PC-9 (cell line): ENCODE measurements at regions not wholly inside any gene's neighbourhood (a gene's known extent, or its start where the extent isn't known, plus 50 kb on each side); places are given as distances from the start of the nearest gene placed in this dataset.

Experiments used
- BruUV-seq: library from RNA; stranded (reverse); fragments of 400-500 nt; replicated peaks from 2 replicates; lab custom pipeline; 2021; lab: Mats Ljungman, UMichigan
- CTCF ChIA-PET: fragments of 300-600 bp; sonication (Branson Sonifier 250); formaldehyde crosslinking; loops from one replicate; lab custom pipeline; 2022; ENCODE audit warnings: antibody characterized with exemption; lab: Charles Lee
- POLR2A ChIA-PET: fragments of 300-600 bp; sonication (Branson Sonifier 250); formaldehyde crosslinking; loops from one replicate; lab custom pipeline; 2022; ENCODE audit warnings: antibody characterized with exemption; ENCODE audit not compliant: unreplicated experiment; lab: Charles Lee
- DNase-seq, 2 experiments: peaks; one replicate each; pipeline versions ENCODE4 v3.0.0 to v3.0.0-alpha.2; 2015 to 2022; ENCODE audit warnings: mixed read lengths in 1 of 2
- H2AFZ ChIP-seq: fragments of 200-600 bp; sonication (generic); 2 replicates; pipeline ENCODE4 v1.8.1; 2017; ENCODE audit warnings: antibody characterized with exemption
- H3F3A ChIP-seq: fragments of 200-600 bp; sonication (generic); 2 replicates; pipeline ENCODE4 v1.8.1; 2017; ENCODE audit warnings: antibody characterized with exemption, mild to moderate bottlenecking, low read depth; ENCODE audit not compliant: insufficient read depth
- H3K27ac ChIP-seq: fragments of 200-600 bp; sonication (generic); 2 replicates; pipeline ENCODE4 v1.6.1; 2016; ENCODE audit warnings: mixed run types
- H3K27me3 ChIP-seq: fragments of 200-600 bp; sonication (generic); 2 replicates; pipeline ENCODE4 v1.6.1; 2016; ENCODE audit warnings: low read depth, mixed run types; ENCODE audit not compliant: insufficient read depth
- H3K36me3 ChIP-seq: fragments of 200-600 bp; sonication (generic); 2 replicates; pipeline ENCODE4 v1.6.1; 2016; ENCODE audit warnings: low read depth, mixed run types
- H3K4me1 ChIP-seq: fragments of 200-600 bp; sonication (generic); replicated peaks from 2 replicates; pipeline ENCODE4 v1.6.1; 2016; ENCODE audit warnings: mixed run types; ENCODE audit not compliant: insufficient read depth
- H3K4me2 ChIP-seq: fragments of 200-600 bp; sonication (generic); 2 replicates; pipeline ENCODE4 v1.6.1; 2017; ENCODE audit warnings: mixed run types
- H3K4me3 ChIP-seq: fragments of 200-600 bp; sonication (generic); 2 replicates; pipeline ENCODE4 v1.6.1; 2016; ENCODE audit warnings: mixed run types
- H3K79me2 ChIP-seq: fragments of 200-600 bp; sonication (generic); 2 replicates; pipeline ENCODE4 v1.6.1; 2017; ENCODE audit warnings: low read depth, mixed run types
- H3K9me2 ChIP-seq: fragments of 200-600 bp; sonication (generic); 2 replicates; pipeline ENCODE4 v1.8.1; 2017; ENCODE audit warnings: mild to moderate bottlenecking; ENCODE audit not compliant: insufficient read depth
- H3K9me3 ChIP-seq: fragments of 200-600 bp; sonication (generic); 2 replicates; pipeline ENCODE4 v1.8.1; 2016; ENCODE audit warnings: low read depth; ENCODE audit not compliant: insufficient read depth
- H4K20me1 ChIP-seq: fragments of 200-600 bp; sonication (generic); 2 replicates; pipeline ENCODE4 v1.8.1; 2017; ENCODE audit not compliant: insufficient read depth
- EZH2 ChIP-seq: fragments of 200-600 bp; sonication (generic); IDR thresholded peaks from 2 replicates; pipeline ENCODE4 v1.8.0; 2017; ENCODE audit warnings: antibody characterized with exemption, low read depth
- intact Hi-C: fragments of 100-400 bp; cut with micrococcal nuclease; formaldehyde crosslinking; loops from one replicate; pipeline ENCODE4 v1.10.0; 2022; ENCODE audit not compliant: unreplicated experiment
- TF ChIP-seq, protein P1 (sequence below): fragments of 200-600 bp; sonication (generic); conservative IDR thresholded peaks from 2 replicates; pipeline ENCODE4 v1.6.1; 2017; ENCODE audit warnings: mixed run types, antibody characterized with exemption, mild to moderate bottlenecking, moderate library complexity

DNA sequence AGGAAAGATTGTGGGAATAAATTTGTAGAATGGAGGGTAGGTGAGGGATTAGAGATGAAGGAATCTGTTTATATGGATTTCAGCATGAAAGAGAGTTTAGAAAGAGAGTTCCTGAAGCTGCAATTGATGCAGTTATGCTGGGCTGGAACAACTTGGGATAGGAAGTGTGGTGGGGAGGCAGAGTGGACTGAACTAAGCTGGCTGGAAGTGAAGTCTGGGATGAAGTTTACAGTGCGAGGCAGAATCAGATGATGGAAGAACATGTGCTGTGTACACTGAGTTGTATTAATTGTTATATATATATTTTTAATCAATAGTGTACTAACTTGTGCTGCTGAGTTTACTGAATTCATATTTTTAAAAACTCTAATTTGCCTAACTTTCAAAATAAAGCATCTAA is 461.9 kb downstream of the SPRY1 start:
- Histone ChIP-seq H3K4me1 (no peaks in the 10 kb centered on the region), H3K27me3 (no peaks in the 10 kb centered on the region), H3K79me2 (no peaks in the 10 kb centered on the region), H3K4me2 (no peak overlapping the region), H3F3A (no peaks in the 10 kb centered on the region), H4K20me1 (no peaks in the 10 kb centered on the region), H2AFZ (no peak overlapping the region), H3K9me3 (no peaks in the 10 kb centered on the region; the same call in 1 of the 2 replicates), H3K4me3 (no peak overlapping the region), H3K27ac (no peak overlapping the region), H3K36me3 (no peaks in the 10 kb centered on the region), H3K9me2 (no peaks in the 10 kb centered on the region)
- no peak for DNase-seq
- BruUV-seq = no TSS peak
- ChIA-PET CTCF (no interaction called here), POLR2A (interaction anchor here (0.6 kb wide), 1 partner anchor 47 kb away, joined by 5 read pairs; no protein-coding TSS in a partner anchor)
- TF ChIP-seq, protein P1, sequence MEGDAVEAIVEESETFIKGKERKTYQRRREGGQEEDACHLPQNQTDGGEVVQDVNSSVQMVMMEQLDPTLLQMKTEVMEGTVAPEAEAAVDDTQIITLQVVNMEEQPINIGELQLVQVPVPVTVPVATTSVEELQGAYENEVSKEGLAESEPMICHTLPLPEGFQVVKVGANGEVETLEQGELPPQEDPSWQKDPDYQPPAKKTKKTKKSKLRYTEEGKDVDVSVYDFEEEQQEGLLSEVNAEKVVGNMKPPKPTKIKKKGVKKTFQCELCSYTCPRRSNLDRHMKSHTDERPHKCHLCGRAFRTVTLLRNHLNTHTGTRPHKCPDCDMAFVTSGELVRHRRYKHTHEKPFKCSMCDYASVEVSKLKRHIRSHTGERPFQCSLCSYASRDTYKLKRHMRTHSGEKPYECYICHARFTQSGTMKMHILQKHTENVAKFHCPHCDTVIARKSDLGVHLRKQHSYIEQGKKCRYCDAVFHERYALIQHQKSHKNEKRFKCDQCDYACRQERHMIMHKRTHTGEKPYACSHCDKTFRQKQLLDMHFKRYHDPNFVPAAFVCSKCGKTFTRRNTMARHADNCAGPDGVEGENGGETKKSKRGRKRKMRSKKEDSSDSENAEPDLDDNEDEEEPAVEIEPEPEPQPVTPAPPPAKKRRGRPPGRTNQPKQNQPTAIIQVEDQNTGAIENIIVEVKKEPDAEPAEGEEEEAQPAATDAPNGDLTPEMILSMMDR = no peak
- no peak for TF ChIP-seq EZH2
- intact Hi-C loops = no loop called here

DNA sequence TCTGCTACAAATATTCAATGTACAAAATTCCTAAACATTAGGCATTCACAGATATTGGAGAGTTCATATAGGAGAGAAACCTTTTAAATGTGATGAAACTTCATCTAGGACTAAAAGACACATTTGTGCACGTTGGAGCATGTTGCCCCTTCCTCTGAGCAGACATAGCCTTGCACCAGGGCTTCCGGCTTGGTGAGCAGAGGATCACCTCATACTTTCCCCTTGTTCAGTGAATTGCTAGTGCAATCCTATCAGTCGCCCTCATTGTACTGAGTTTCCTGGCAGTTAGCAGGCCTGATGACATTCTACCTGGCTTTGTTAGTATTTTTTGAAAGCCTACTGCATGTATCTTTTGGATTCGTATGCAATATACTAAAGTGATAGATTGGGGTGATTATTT is 466.2 kb downstream of the SPRY1 start:
- BruUV-seq = no TSS peak
- no peaks in the 10 kb centered on the region for H3K79me2 ChIP-seq
- H3K4me3 ChIP-seq = no peak overlapping the region
- H2AFZ ChIP-seq = no peak overlapping the region
- no peaks in the 10 kb centered on the region for H3F3A ChIP-seq
- ChIA-PET POLR2A (interaction anchor here (0.6 kb wide), 1 partner anchor 77 kb away, joined by 7 read pairs; no protein-coding TSS in a partner anchor), CTCF (interaction anchor here (0.6 kb wide), 1 partner anchor 1079 kb away, joined by 10 read pairs; no protein-coding TSS in a partner anchor)
- H3K4me2 ChIP-seq = no peak overlapping the region
- no peaks in the 10 kb centered on the region for H3K27me3 ChIP-seq
- DNase-seq = no peak
- TF ChIP-seq, protein P1 = no peak
- no peak for TF ChIP-seq EZH2
- H3K27ac ChIP-seq = no peak overlapping the region
- no peaks in the 10 kb centered on the region for H3K36me3 ChIP-seq
- H3K9me2 ChIP-seq = no peaks in the 10 kb centered on the region
- no peaks in the 10 kb centered on the region; the same call in 1 of the 2 replicates for H3K9me3 ChIP-seq
- no peaks in the 10 kb centered on the region for H3K4me1 ChIP-seq
- H4K20me1 ChIP-seq = no peaks in the 10 kb centered on the region
- intact Hi-C loops = no loop called here

DNA sequence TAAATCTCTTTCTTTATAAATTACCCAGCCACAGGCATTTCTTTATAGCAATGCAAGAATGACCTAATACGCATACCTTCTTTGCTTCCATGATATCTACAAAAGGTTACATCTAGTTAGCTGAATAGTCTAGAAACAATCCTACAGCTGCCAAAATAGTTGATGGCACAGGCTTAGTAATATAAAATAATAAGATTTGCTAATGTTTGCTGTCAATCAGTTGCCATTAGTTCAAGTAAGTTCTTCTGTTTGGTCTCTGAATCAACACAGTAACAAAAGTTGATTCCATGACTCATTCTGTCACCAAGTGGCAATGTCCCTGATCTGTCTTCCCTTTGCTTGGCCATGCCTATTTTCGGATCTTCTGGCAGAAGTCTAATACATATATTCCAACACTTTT is 470.2 kb downstream of the SPRY1 start:
- no peak for TF ChIP-seq EZH2
- TF ChIP-seq, protein P1 = no peak
- no peak for DNase-seq
- Histone ChIP-seq H2AFZ (no peak overlapping the region), H3K4me3 (no peak overlapping the region), H3F3A (no peaks in the 10 kb centered on the region), H3K27me3 (no peaks in the 10 kb centered on the region), H4K20me1 (no peaks in the 10 kb centered on the region), H3K36me3 (no peaks in the 10 kb centered on the region), H3K4me1 (no peaks in the 10 kb centered on the region), H3K9me2 (no peaks in the 10 kb centered on the region), H3K4me2 (no peak overlapping the region), H3K27ac (no peak overlapping the region), H3K9me3 (no peaks in the 10 kb centered on the region), H3K79me2 (no peaks in the 10 kb centered on the region)
- intact Hi-C loops = no loop called here
- BruUV-seq = no TSS peak
- POLR2A ChIA-PET = no interaction called here
- CTCF ChIA-PET = no interaction called here
